ENCODE measurements at regions not wholly inside any gene's neighbourhood (a gene's known extent, or its start where the extent isn't known, plus 50 kb on each side); places are given as distances from the start of the nearest gene placed in this dataset.

DNA sequence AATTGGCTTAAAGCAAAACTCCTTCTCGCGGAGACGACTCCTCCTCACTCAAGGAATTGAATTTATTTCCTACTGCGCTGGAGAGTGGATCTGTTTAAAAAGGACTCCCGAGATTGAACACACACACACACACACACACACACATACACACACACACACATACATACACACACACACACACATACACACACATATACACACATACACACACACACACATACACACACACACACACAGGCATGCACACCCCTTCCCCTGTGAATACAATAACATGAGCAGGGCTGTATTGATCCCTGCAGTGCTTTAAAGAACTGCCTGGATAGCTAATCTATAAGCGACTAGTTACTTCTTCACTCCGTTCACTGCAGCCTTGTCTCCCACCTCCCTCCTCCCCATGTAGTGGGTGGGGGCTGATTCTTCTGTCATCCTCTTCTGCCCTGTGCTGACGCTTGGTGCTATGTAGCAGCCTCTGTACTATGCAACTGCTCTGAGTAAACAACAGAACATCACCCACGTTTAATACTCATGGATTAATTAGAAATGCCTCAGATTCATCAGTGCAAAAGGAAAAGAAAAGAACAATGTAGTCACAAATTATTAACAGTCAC lies 549.0 kb downstream of the CDH26 start:
- TF ChIP-seq, protein P1, sequence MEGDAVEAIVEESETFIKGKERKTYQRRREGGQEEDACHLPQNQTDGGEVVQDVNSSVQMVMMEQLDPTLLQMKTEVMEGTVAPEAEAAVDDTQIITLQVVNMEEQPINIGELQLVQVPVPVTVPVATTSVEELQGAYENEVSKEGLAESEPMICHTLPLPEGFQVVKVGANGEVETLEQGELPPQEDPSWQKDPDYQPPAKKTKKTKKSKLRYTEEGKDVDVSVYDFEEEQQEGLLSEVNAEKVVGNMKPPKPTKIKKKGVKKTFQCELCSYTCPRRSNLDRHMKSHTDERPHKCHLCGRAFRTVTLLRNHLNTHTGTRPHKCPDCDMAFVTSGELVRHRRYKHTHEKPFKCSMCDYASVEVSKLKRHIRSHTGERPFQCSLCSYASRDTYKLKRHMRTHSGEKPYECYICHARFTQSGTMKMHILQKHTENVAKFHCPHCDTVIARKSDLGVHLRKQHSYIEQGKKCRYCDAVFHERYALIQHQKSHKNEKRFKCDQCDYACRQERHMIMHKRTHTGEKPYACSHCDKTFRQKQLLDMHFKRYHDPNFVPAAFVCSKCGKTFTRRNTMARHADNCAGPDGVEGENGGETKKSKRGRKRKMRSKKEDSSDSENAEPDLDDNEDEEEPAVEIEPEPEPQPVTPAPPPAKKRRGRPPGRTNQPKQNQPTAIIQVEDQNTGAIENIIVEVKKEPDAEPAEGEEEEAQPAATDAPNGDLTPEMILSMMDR (IDR thresholded peaks at IDR 0.05; ENCODE audit: insufficient read depth, low read length, poor library complexity, severe bottlenecking): no peak
- TF ChIP-seq EZH2phosphoT487 (conservative IDR thresholded peaks at IDR 0.05; ENCODE audit: low read length): no peak
